HG03095 (cell line): ENCODE measurements at regions not wholly inside any gene's neighbourhood (a gene's known extent, or its start where the extent isn't known, plus 50 kb on each side); places are given as distances from the start of the nearest gene placed in this dataset.
"Not testable (repeated sequence)": the region's sequence is repeated elsewhere in the genome, so short reads cannot be mapped to it uniquely, and the experiment has no call there.

Experiments
- ATAC-seq: cut with Tn5 transposase; IDR thresholded peaks from one replicate; pipeline ENCODE4 v1.9.1; 2021; ENCODE audit warnings: moderate library complexity; ENCODE audit not compliant: unreplicated experiment

DNA sequence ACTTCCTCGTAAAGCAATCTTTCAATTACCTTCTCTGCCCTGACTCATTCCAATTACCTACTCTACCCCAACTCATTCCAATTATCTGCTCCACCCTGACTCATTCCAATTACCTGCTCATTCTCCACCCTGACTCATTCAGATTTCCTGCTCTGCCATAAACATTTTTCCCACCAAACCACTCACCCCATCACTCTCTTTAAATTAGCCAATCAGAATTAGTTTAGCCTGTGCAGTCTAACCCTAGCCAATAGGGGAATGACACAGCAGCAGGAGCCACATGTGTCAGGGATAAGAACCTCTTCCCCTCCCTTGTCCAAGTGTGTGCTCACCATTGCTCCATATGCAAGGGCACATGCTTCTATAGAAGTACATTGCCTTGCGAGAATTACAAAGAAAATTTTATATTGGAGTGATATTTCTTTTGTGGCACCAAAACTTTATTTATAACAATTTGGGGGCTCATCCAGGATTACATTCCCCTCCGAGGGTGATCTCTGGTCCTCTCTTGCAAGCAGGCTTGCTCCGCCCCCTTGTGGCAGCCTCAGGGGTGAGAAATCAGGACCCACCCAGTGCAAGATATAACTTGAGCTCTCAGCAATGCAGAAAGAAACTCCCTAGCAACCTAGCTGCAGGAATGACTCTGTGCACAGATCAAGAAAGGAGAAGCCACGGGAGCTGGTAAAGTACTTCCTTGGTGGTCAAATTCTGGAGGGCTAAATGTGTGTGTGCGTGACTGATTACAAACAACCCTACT is 551.9 kb upstream of the EYS start:
- ATAC-seq = not testable (repeated sequence)

DNA sequence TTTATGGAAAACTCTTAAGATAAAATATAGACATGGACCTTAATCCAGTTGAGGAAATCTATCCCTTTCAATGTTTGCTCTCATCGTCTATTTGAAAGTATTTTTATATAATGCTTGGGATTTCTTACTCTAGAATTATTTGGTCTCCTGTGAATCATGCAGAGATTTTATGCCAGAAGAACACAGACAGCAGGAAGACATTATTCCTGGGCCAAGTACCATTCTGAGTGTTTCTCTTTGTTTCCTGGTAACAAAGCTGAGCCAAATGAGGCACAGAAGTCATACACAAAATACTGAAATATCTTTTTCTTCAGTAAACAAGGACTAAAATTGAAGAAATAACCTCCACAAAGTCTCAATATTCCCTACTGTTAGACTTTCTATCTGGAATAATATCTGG is 538.2 kb upstream of the EYS start:
- no peak for ATAC-seq

DNA sequence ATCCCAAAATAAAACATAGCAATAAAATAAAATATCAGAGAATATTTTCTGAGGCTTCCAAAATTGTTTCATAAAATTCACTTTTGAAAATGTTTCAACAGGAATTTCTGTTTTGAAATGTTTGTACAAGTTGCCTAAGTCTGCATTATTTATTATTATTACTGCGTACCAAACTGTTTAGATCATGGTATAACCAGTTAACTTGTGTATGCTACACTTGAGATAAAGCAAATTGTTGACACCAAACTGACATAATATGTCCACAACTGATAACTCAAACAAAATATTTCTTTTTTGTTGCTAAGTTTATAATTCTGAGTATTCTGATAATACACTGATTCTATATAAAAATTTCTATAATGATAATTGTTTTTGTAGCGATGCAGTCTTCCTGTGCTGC is 531.8 kb upstream of the EYS start:
- no peak for ATAC-seq

DNA sequence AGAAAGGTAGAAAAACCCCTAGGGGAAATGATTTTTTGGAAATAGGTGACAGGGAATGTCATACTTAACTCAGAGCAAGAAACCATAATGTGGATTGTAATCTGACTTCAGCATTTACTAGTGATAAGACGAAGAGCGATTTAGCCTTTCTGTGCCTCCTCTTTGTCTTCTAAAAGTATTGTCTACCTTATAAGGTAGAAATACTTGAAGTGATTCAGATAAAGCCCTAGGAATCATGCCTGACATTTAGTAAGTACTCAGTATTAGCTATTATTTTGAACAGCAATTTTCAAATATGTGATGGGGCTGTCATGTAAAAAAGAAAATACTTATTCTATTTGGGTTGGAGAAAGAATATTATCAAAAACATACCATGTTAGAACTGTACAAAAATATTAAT is 525.9 kb upstream of the EYS start:
- no peak for ATAC-seq

DNA sequence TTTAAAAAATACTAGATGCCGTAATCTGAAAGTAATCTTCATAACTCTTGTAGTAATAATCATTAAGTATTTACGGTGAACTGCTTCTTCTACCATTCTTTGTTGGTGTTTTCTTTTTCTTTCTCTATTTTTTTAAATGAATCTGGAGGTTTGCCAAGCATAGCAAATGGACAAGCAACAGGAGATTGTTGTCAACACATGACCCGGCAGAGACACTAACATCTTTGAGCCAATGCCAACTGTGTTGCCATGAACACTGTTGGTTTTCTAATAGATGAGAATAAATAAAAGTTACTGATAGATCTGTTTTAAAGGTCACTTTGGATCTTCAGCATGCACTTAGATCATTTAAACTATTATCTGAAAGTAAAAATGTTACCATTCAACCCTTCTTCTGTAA is 523.6 kb upstream of the EYS start:
- no peak for ATAC-seq

DNA sequence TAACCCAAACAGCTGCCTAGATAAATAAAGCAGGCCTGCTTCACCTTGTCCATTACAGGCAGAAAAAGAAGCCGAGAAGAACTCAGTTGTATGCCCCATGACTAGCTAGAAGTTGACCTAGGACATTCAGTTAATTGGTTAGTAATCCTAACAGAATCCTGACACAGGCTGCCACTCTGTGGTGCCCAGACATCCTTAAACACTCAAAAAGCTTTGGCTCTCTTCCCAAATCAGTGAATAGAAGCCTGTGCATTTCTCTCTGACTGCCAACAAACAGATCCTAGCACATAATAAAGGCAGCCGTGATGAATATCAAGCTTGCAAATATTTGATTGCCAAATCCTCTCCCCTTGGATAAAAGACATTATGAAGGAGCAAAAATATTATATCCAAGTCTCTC is 519.1 kb upstream of the EYS start:
- ATAC-seq = no peak

DNA sequence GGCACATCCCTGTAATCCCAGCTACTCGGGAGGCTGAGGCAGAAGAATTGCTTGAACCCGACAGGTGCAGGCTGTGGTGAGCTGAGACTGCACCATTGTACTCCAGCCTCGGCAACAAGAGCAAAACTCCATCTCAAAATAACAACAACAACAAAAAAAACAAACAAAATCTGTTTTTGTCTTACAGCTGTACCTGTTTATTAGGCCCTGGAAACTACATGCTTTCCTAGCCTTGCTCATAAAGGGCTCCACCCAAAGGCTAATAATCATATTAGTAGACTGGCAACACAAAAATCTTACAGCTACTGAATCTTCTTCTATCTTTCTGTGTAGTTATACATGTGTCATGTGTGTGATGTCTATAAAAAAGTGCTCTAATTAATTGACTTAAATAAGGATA is 503.9 kb upstream of the EYS start:
- no peak for ATAC-seq

DNA sequence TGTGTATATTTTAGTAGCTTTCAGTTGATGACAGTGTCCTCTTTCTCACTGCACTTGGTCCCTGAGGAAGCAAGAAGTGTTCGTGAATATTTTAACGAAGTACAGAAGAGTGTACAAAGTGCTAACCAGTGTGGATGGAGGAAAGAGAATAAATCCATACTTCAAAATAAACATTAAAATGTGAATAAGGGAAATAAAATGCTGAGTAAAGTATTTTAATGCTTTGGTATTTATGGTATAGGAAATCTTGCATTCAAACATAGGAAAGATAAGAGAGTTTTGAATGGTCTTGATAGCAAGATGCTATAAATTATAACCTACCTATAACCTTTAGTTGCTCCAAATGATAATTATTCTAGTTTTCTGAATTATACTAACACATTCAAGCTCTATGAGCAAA is 493.4 kb upstream of the EYS start:
- no peak for ATAC-seq

DNA sequence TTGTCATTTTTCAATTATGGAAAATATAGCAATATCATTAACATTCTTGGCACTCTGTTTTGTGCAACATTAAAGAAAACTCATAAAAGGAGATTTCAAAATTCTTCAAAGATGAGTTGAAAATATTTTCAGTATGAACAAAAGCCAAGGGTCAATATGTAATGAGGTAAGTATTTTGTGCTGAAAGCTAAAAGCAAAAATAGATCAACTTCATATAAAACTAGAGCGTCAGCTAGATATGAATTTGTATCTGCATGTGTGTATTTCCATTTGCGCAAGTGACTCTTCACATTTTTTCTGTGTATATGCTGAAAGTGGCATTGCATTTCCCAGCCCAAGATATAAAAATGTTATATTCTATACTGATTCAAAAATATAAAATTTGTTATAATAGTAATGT is 492.1 kb upstream of the EYS start:
- ATAC-seq = no peak

DNA sequence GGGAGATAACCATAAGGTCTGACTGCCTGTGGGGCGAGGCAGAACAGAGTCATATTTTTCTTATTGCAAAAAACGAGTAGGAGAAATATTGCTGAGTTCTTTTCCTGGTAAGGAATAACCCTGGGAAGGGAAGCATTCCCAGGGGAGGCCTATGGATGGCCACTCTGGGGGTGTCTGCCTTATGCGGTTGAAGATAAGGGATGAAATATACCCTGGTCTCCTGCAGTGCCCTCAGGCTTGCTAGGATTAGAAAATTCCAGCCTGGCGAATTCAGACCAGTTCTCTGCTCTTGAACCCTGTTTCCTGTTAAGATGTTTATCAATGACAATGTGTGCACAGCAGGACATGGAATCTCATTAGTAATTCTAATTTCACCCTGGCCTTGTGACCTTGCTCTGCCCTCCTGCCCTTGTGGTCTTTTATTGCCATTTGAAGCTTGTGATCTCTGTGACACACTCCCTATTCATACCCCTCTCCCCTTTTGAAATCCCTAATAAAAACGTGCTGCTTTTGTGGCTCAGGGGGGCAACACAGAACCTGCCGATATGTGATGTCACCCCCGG is 491.1 kb upstream of the EYS start:
- no peak for ATAC-seq

DNA sequence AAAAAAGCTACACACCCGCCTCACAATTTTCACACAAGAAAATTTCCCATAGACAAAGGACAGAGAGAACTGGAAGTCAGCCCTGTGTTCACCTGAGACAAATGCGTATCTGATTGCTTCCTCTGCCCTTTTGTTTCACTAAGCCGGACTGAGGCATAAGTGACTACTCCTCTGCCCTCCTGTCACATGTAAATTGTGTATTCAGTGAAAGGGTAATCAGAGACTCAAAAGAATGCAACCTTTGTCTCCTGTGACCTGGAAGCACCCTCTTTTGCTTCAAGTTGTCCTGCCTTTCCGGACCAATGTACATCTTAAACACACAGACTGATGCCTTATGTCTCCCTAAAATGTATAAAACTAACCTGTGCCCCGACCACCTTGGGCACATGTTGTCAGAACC is 483.8 kb upstream of the EYS start:
- no peak for ATAC-seq

DNA sequence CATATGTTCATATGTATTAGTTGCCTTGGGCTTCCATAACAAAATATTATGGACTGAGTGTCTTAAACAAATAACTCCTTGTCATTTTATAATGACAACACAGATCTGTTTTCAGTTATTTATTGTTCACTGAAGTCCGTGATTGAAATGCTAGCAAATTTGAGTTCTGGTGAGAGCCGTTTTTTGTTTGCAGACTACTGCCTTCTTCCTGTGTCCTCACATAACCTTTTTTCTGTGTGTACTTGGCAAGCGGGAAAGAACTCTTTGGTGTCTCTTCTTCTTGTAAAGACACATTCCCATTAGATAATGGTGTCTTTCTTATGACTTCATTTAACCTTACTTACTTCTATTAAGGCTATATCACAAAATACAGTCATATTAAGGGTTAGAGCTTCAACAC is 482.9 kb upstream of the EYS start:
- no peak for ATAC-seq

DNA sequence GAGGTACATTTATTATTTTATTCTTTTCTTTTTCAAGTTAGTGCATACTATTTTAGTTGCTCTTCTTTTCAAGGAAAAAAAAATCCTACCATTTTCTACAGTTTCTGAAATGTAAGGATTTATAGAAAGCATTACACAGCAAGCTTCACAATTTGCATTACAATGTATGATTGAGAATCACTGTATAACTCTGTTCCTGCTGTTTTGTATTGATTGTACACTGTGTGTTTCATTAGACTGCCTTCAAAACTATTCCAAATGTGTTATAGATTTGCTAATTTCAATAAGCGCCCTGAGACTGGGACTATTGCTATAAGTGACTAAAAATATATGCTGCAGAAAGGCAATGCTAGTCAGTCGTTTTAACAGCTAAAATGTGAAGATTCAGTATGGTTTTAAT is 479.7 kb upstream of the EYS start:
- ATAC-seq = no peak

DNA sequence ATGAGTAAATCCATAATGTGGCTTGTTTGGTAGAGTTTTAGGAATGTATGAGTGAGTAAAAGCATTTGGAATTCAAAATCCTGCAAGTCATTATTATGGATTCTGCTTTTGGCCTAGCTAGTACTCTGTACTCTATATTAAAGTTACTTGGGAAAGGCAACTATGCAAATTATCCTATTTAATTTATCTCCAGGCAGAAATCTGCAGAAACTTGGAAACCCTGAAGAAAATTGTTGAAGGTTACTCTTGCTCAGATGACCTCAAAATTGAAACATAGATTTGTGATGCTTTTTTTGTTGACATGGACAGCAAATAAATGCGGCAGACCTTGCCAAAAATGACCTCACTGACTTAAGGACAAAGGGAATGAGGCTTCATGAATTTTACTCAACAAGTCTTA is 477.1 kb upstream of the EYS start:
- no peak for ATAC-seq

DNA sequence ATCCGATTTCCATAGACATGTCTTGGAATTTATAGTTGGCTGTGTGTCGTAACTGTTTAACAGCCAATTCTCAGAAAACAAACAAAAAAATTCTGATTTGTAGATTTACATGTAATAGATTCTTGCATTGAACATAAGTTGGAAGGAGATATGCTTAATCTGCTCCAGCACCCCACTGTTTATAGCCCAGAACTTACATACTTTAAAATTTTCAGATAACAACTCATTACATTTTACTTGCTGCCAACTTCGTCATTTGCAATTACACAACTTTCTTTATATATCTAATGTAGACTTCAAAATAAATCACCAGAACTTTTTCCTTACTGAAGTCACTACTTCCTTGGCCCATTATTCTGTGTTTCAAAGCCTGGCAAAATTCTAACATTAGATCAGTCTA is 472.3 kb upstream of the EYS start:
- ATAC-seq = no peak

DNA sequence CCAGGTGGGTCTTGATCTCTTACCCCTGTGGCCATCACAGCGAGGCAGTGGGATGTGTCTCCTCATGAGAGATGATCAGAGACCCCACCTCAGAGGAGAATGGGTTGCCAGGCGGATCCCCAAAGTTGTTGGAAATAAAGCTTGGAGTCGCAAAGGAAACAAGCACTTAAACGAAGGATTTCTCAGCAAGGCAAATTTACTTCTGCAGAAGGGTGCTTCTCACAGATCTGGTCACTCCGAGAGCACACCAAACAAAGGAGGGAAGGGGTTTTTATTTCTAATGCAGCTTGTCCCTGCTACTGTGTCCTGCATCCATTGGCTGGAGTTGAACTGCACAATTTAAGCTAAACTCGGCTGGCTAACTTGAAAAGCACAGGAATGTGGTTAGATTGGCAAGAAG is 466.6 kb upstream of the EYS start:
- ATAC-seq = no peak

DNA sequence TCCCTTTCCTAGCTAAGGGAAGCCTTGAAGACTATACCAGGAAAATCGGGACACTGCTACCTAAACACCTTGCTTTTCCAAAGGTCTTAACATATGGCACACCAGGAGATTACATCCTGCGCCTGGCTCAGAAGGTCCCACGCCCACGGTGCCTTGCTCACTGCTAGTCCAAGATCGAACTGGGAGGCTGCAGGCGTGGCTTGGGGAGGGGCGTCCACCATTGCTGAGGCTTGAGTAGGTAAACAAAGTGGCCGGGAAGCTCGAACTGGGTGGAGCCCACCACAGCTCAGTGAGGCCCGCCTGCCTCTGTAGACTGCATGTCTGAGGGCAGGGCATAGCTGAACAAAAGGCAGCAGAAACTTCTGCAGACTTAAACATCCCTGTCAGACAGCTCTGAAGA is 459.7 kb upstream of the EYS start:
- not testable (repeated sequence) for ATAC-seq

DNA sequence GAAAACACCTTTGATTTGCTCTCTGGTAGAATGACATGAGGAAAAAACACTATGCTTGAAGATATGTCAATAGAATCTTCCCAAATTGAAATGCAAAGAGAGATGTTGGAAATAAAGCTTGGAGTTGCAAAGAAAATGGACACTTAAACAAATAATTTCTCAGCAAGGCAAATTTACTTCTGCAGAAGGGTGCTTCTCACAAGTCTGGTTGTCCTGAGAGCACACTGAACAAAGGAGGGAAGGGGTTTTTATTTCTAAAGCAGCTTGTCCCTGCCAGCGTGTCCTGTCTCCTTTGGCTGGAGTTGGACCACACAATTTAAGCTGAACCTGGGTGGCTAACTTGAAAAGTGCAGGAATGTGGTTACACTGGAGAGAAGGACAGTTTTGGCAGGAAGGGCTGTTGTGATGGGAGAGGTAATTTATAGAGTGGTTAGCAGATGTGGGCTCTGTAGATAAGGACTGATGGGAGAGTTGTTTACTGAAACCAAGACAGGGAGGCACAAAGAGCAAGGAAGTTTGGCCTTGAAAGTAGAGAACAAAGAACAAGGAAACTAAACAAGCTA is 454.6 kb upstream of the EYS start:
- no peak for ATAC-seq

DNA sequence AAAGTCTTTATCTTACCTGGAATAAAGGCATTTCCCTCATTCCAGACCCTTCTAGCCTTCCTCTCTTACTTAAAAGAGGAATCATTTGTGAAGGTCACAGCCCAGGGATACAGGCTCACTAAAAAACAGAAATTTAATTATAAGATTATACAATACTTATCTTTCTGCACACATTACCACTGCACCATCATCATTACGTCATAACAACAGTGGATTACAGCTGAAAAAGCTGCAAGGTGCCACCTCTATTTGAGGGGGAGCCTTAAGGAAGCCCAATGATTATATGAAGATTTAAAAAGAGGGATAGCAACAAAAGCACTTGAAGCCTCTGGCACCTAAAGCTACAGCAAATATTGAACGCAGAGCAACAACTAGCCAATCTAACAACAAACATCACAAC is 452.9 kb upstream of the EYS start:
- no peak for ATAC-seq

DNA sequence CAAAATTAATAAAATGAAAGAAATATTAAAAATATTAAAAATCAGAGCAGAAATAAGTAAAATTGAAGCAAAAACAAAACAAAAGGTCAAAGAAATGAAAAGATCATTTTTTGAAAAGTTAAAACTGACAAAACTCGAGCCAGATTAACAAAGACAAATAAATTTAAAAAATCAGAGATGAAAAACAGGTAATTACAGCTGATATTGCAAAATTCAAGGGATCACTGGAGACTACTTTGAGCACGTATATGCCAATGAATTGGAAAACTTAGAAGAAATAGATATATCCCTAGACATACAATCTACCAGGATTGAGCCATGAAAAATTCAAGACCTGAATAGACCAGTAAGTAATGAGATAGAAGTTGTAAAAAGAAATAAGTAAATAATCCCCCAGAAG is 446.2 kb upstream of the EYS start:
- ATAC-seq = no peak

DNA sequence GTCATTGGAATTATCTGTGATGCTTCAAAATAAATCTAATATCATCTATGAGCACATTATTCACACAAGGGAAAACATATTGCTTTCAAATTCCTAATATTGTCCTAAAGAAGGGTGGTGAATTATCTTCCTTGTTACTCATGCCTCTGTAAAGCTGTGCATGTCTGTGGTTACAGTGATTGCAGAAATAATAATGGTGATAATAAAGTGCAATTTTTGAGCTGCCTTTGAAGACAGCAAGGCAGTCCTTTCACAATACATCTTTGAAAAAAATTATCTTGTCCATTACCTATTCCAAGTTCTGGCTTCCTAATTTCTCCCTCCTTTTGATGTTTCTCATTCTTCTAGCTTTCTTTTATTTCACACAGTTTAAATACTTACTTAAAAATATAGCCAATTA is 442.1 kb upstream of the EYS start:
- no peak for ATAC-seq

DNA sequence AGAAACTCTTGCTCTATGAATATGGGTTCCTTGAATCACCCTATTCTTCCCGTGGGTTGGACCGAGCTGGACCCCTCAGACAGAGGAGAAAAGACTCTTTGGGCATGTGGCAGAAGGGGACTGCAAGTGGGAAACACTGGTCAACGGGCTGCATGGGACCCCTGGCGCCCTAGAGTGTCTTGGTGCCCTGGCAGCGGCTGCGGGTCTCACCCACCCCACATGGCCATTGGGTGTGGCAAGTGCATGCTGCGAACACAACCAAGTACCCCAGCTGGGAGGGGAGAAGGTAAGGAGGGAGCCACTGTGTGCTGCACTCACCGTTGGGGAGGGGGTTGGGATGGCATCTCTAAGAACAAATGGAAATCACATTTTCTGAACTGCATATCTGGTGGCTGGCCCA is 438.8 kb upstream of the EYS start:
- ATAC-seq = no peak

DNA sequence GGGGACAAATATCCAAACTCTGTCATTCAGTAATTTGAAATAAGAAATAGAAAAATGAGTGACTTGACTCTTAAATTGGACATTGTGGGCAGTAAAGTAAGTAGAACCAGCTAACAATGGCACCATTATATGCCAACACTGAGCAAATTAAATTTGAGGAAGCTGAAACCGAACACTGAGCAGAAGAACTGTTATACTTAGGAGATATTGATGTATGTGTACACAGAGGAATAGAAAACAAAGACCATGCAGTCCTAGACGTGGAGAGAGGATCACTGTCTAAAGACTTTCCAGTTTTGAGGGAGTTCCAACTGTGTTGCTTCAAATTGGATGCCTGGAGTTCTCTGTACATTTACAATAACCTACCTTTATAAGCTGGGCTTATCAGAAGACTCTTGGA is 427.0 kb upstream of the EYS start:
- ATAC-seq = no peak
